CD4-positive, alpha-beta T cell (primary cell): ENCODE measurements at regions not wholly inside any gene's neighbourhood (a gene's known extent, or its start where the extent isn't known, plus 50 kb on each side); places are given as distances from the start of the nearest gene placed in this dataset.

Experiments used
- ATAC-seq: fragments of 200-7000 bp; cut with Tn5 transposase; one replicate; pipeline ENCODE4 v1.10.0; 2022; ENCODE audit warnings: mild to moderate bottlenecking; ENCODE audit not compliant: poor library complexity
- CTCF ChIA-PET: fragments of 350-600 bp; sonication (Branson Sonifier 250); formaldehyde crosslinking; loops from one replicate; lab custom pipeline; 2021; ENCODE audit warnings: antibody characterized with exemption, inconsistent platforms; lab: Charles Lee
- POLR2A ChIA-PET: fragments of 350-600 bp; sonication (Branson Sonifier 250); formaldehyde crosslinking; loops from one replicate; lab custom pipeline; 2021; ENCODE audit warnings: antibody characterized with exemption, inconsistent platforms; lab: Charles Lee
- DNase-seq, 14 experiments: peaks; one replicate each; pipeline ENCODE4 v3.0.0-alpha.2; 2013 to 2020; ENCODE audit warnings: mixed read lengths in 2 of 14
- H3K27ac ChIP-seq, 2 donors: one replicate each; pipeline versions ENCODE4 v1.5.1 to v1.7.0; 2013; ENCODE audit warnings: low read length in 2 of 2, low read depth in 1 of 2, mild to moderate bottlenecking in 1 of 2
- H3K27me3 ChIP-seq, 2 experiments: 1 replicate in 1 of 2; 2 replicates in 1 of 2; pipeline versions ENCODE4 v1.6.1 to v1.7.0; 2013; ENCODE audit warnings: low read length in 2 of 2, control low read depth in 1 of 2, mild to moderate bottlenecking in 1 of 2, moderate library complexity in 1 of 2; ENCODE audit not compliant: insufficient read depth in 2 of 2, control insufficient read depth in 1 of 2
- H3K36me3 ChIP-seq: one replicate; pipeline ENCODE4 v1.6.1; 2013; ENCODE audit warnings: low read length, control low read depth; ENCODE audit not compliant: insufficient read depth
- H3K4me1 ChIP-seq: one replicate; pipeline ENCODE4 v1.6.1; 2013; ENCODE audit warnings: low read length, control low read depth; ENCODE audit not compliant: insufficient read depth
- H3K4me3 ChIP-seq: one replicate; pipeline ENCODE4 v1.5.1; 2013; ENCODE audit warnings: mild to moderate bottlenecking, low read length, moderate library complexity
- H3K9me3 ChIP-seq, 2 experiments: 1 replicate in 1 of 2; 2 replicates in 1 of 2; pipeline versions ENCODE4 v1.6.1 to v1.7.0; 2013; ENCODE audit warnings: low read length in 2 of 2, mild to moderate bottlenecking in 2 of 2, control low read depth in 1 of 2, moderate library complexity in 1 of 2; ENCODE audit not compliant: control insufficient read depth in 1 of 2, insufficient read depth in 1 of 2
- H3K27ac Mint-ChIP-seq: one replicate; pipeline ENCODE4 v1.8.0; 2020; ENCODE audit warnings: mixed read lengths
- H3K27me3 Mint-ChIP-seq: one replicate; pipeline ENCODE4 v1.8.0; 2021; ENCODE audit warnings: mixed read lengths
- H3K36me3 Mint-ChIP-seq: one replicate; pipeline ENCODE4 v1.8.0; 2021; ENCODE audit warnings: low read depth, mixed read lengths
- H3K4me1 Mint-ChIP-seq: one replicate; pipeline ENCODE4 v1.8.0; 2021; ENCODE audit warnings: low read depth, mixed read lengths
- H3K4me3 Mint-ChIP-seq: one replicate; pipeline ENCODE4 v1.8.0; 2020; ENCODE audit warnings: mild to moderate bottlenecking, mixed read lengths
- H3K9me3 Mint-ChIP-seq: one replicate; pipeline ENCODE4 v1.8.0; 2020; ENCODE audit warnings: mixed read lengths
- intact Hi-C, 2 experiments: fragments of 100-400 bp; cut with DNase I in 1 of 2; cut with micrococcal nuclease in 1 of 2; formaldehyde crosslinking; loops; one replicate each; pipeline versions ENCODE4 v1.15.1 to v1.9.0; 2023 to 2025; cut with DNase I, micrococcal nuclease
- TF ChIP-seq, protein P1 (sequence below): fragments of 200-600 bp; IDR thresholded peaks from one replicate; pipeline ENCODE4 v1.8.0; 2022; ENCODE audit warnings: antibody characterized with exemption, mild to moderate bottlenecking

GRCh38 chr4:53802500-53802899 lies 211.2 kb upstream of the LNX1 start:
- no peaks in the 10 kb centered on the region for H3K27me3 ChIP-seq
- POLR2A ChIA-PET = no interaction called here
- peaks cover 0 to 7% of the 10 kb centered on the region in 2 experiments for H3K9me3 ChIP-seq
- no peak overlapping the region for H3K4me3 ChIP-seq
- intact Hi-C loops = no loop called here
- H3K27ac Mint-ChIP-seq = no peak overlapping the region
- no peaks in the 10 kb centered on the region for H3K4me1 ChIP-seq
- no peaks in the 10 kb centered on the region for H3K36me3 Mint-ChIP-seq
- H3K4me3 Mint-ChIP-seq = no peak overlapping the region
- TF ChIP-seq, protein P1, sequence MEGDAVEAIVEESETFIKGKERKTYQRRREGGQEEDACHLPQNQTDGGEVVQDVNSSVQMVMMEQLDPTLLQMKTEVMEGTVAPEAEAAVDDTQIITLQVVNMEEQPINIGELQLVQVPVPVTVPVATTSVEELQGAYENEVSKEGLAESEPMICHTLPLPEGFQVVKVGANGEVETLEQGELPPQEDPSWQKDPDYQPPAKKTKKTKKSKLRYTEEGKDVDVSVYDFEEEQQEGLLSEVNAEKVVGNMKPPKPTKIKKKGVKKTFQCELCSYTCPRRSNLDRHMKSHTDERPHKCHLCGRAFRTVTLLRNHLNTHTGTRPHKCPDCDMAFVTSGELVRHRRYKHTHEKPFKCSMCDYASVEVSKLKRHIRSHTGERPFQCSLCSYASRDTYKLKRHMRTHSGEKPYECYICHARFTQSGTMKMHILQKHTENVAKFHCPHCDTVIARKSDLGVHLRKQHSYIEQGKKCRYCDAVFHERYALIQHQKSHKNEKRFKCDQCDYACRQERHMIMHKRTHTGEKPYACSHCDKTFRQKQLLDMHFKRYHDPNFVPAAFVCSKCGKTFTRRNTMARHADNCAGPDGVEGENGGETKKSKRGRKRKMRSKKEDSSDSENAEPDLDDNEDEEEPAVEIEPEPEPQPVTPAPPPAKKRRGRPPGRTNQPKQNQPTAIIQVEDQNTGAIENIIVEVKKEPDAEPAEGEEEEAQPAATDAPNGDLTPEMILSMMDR = no peak
- H3K4me1 Mint-ChIP-seq = no peaks in the 10 kb centered on the region
- no peaks in the 10 kb centered on the region for H3K9me3 Mint-ChIP-seq
- DNase-seq (no peak), ATAC-seq (no peak)
- no peak overlapping the region for H3K27ac ChIP-seq
- peaks cover under 1% of the 10 kb centered on the region for H3K27me3 Mint-ChIP-seq
- no peaks in the 10 kb centered on the region for H3K36me3 ChIP-seq
- CTCF ChIA-PET = no interaction called here

- Histone ChIP-seq H3K4me3 (no peak overlapping the region), H3K4me1 (no peaks in the 10 kb centered on the region), H3K27me3 (no peaks in the 10 kb centered on the region), H3K9me3 (peaks cover 0 to 7% of the 10 kb centered on the region in 2 experiments), H3K36me3 (no peaks in the 10 kb centered on the region), H3K27ac (no peak overlapping the region)
- intact Hi-C loops = no loop called here
- POLR2A ChIA-PET = no interaction called here
- TF ChIP-seq, protein P1 = no peak
- H3K4me3 Mint-ChIP-seq = no peak overlapping the region
- peaks cover 8% of the 10 kb centered on the region for H3K27me3 Mint-ChIP-seq
- H3K4me1 Mint-ChIP-seq = no peaks in the 10 kb centered on the region
- ATAC-seq = no peak
- CTCF ChIA-PET = no interaction called here
- no peaks in the 10 kb centered on the region for H3K9me3 Mint-ChIP-seq
- DNase-seq = no peak
- no peak overlapping the region for H3K27ac Mint-ChIP-seq
- no peaks in the 10 kb centered on the region for H3K36me3 Mint-ChIP-seq
Observed at GRCh38 chr4:53801373-53801772, 210.1 kb upstream of the LNX1 start.

GRCh38 chr4:53800741-53801140 lies 209.5 kb upstream of the LNX1 start:
- no peaks in the 10 kb centered on the region for H3K27me3 ChIP-seq

More at GRCh38 chr4:53800741-53801140, 209.5 kb upstream of the LNX1 start:
- Histone ChIP-seq H3K36me3 (no peaks in the 10 kb centered on the region), H3K4me1 (no peaks in the 10 kb centered on the region), H3K4me3 (no peak overlapping the region), H3K9me3 (peaks cover 0 to 7% of the 10 kb centered on the region in 2 experiments), H3K27ac (no peak overlapping the region)
- ChIA-PET POLR2A (no interaction called here), CTCF (no interaction called here)
- Mint-ChIP-seq H3K4me3 (no peak overlapping the region), H3K27me3 (peaks cover 8% of the 10 kb centered on the region), H3K27ac (no peak overlapping the region), H3K4me1 (no peaks in the 10 kb centered on the region), H3K36me3 (no peaks in the 10 kb centered on the region), H3K9me3 (no peaks in the 10 kb centered on the region)
- DNase-seq = no peak
- TF ChIP-seq, protein P1 = no peak
- intact Hi-C loops = no loop called here
- ATAC-seq = no peak
